GM12878 (cell line): ENCODE measurements at regions not wholly inside any gene's neighbourhood (a gene's known extent, or its start where the extent isn't known, plus 50 kb on each side); places are given as distances from the start of the nearest gene placed in this dataset.

Source experiments
- ATAC-seq: fragments of 200-7000 bp; cut with Tn5 transposase; 3 replicates; pipeline ENCODE4 v1.9.1; 2020; ENCODE audit warnings: mild to moderate bottlenecking, moderate library complexity
- BruUV-seq: library from RNA; stranded (reverse); fragments of 400-500 nt; replicated peaks from 2 replicates; lab custom pipeline; 2021; lab: Mats Ljungman, UMichigan
- CTCF ChIA-PET: fragments of 300-600 bp; sonication (Branson Sonifier 250); formaldehyde crosslinking; extraction: SDS; loops from one replicate; lab custom pipeline; 2021; ENCODE audit warnings: inconsistent platforms; lab: Yijun Ruan, JAX
- POLR2A ChIA-PET: fragments of 350-600 bp; formaldehyde crosslinking; extraction: SDS; loops from one replicate; lab custom pipeline; 2021; ENCODE audit warnings: inconsistent platforms; lab: Charles Lee
- RAD21 ChIA-PET: fragments of 300-600 bp; sonication (Branson Sonifier 250); formaldehyde crosslinking; loops from one replicate; lab custom pipeline; 2023; ENCODE audit warnings: antibody characterized with exemption; ENCODE audit not compliant: unreplicated experiment; lab: Charles Lee
- SMC1A ChIA-PET: fragments of 300-600 bp; sonication (Branson Sonifier 250); formaldehyde crosslinking; loops from one replicate; lab custom pipeline; 2023; ENCODE audit not compliant: unreplicated experiment, uncharacterized antibody; lab: Charles Lee
- DNase-seq: peaks from one replicate; pipeline ENCODE4 v3.0.0-alpha.2; 2011; ENCODE audit warnings: low read depth, low spot score
- FAIRE-seq: peaks from 3 replicates; lab custom pipeline; 2011; peaks lifted over from hg19 to GRCh38; lab: Jason Lieb, UNC
- H2AFZ ChIP-seq: 2 replicates; pipeline ENCODE4 v1.6.0; 2011; ENCODE audit warnings: low read depth, low read length, control low read depth; ENCODE audit not compliant: control insufficient read depth
- H3K27ac ChIP-seq: 2 replicates; pipeline ENCODE4 v1.5.1; 2011; ENCODE audit warnings: control low read depth; ENCODE audit not compliant: control insufficient read depth, insufficient read depth
- H3K27me3 ChIP-seq, 2 experiments: replicated peaks in 1 of 2; 2 replicates each; pipeline versions ENCODE4 v1.6.0 to v1.6.1; 2011; ENCODE audit warnings: low read length in 1 of 2; ENCODE audit not compliant: control insufficient read depth in 2 of 2, insufficient read depth in 2 of 2
- H3K36me3 ChIP-seq, 2 experiments: 2 replicates each; pipeline ENCODE4 v1.5.1; 2011; ENCODE audit warnings: low read length in 1 of 2; ENCODE audit not compliant: control insufficient read depth in 2 of 2, insufficient read depth in 2 of 2
- H3K4me1 ChIP-seq: 2 replicates; pipeline ENCODE4 v1.6.1; 2011; ENCODE audit warnings: mild to moderate bottlenecking, low read length, moderate library complexity, mixed read lengths; ENCODE audit not compliant: control insufficient read depth, insufficient read depth
- H3K4me2 ChIP-seq: 2 replicates; pipeline ENCODE4 v1.6.0; 2011; ENCODE audit warnings: control low read depth; ENCODE audit not compliant: control insufficient read depth, insufficient read depth
- H3K4me3 ChIP-seq: fragments of 200-600 bp; sonication (generic); 2 replicates; pipeline ENCODE4 v1.5.1; 2016
- H3K79me2 ChIP-seq: 2 replicates; pipeline ENCODE4 v1.6.0; 2011; ENCODE audit warnings: low read length; ENCODE audit not compliant: control insufficient read depth, insufficient read depth
- H3K9ac ChIP-seq: 2 replicates; pipeline ENCODE4 v1.8.0; 2011; ENCODE audit warnings: low read length, control low read depth, mixed read lengths; ENCODE audit not compliant: control insufficient read depth, insufficient read depth
- H3K9me3 ChIP-seq: replicated peaks from 3 replicates; pipeline ENCODE4 v1.5.1; 2011; ENCODE audit warnings: mild to moderate bottlenecking, low read length; ENCODE audit not compliant: control insufficient read depth, insufficient read depth
- H4K20me1 ChIP-seq: 2 replicates; pipeline ENCODE4 v1.6.0; 2011; ENCODE audit not compliant: control insufficient read depth, insufficient read depth
- CEBPB ChIP-seq, 2 experiments: fragments of 150-350 bp in 1 of 2; IDR thresholded peaks; 2 replicates each; pipeline ENCODE4 v1.6.1; 2012 to 2014; ENCODE audit warnings: low read depth in 2 of 2, low read length in 2 of 2, borderline replicate concordance in 1 of 2, inconsistent platforms in 1 of 2
- ESRRA ChIP-seq: IDR thresholded peaks from 2 replicates; pipeline ENCODE4 v1.6.1; 2012; ENCODE audit warnings: mild to moderate bottlenecking, low read length, improper control_type of control experiment
- EZH2 ChIP-seq: IDR thresholded peaks from 2 replicates; pipeline ENCODE4 v1.6.1; 2012; ENCODE audit warnings: low read depth, mild to moderate bottlenecking, control low read depth, inconsistent platforms, low read length, borderline replicate concordance; ENCODE audit not compliant: control insufficient read depth
- IRF3 ChIP-seq: fragments of 450-650 bp; IDR thresholded peaks from 2 replicates; pipeline ENCODE4 v1.6.1; 2014; ENCODE audit warnings: mild to moderate bottlenecking
- RCOR1 ChIP-seq: conservative IDR thresholded peaks from 2 replicates; pipeline ENCODE4 v1.6.1; 2012; ENCODE audit warnings: low read depth, low read length, improper control_type of control experiment
- SMC3 ChIP-seq: IDR thresholded peaks from 2 replicates; pipeline ENCODE4 v1.6.1; 2011; ENCODE audit warnings: low read length, improper control_type of control experiment, borderline replicate concordance
- SUZ12 ChIP-seq: fragments of 200-600 bp; sonication (generic); IDR thresholded peaks from one replicate; pipeline ENCODE4 v1.6.1; 2018; ENCODE audit warnings: antibody characterized with exemption, mild to moderate bottlenecking; ENCODE audit not compliant: unreplicated experiment
- USF1 ChIP-seq: IDR thresholded peaks from 2 replicates; pipeline ENCODE4 v1.6.1; 2011; ENCODE audit warnings: borderline replicate concordance, low read depth, mild to moderate bottlenecking, moderate library complexity, mixed read lengths, low read length; ENCODE audit not compliant: insufficient read depth; ENCODE audit errors: extremely low read length
- ZNF687 ChIP-seq: fragments of 450-650 bp; IDR thresholded peaks from 2 replicates; pipeline ENCODE4 v1.6.1; 2017; ENCODE audit warnings: mild to moderate bottlenecking, moderate library complexity
- WGBS: methylation state at CpG from one replicate; pipeline ENCODE4 v1.1.6; 2016; ENCODE audit warnings: low lambda C conversion rate; ENCODE audit not compliant: insufficient replicate concordance, insufficient coverage; ENCODE audit errors: missing lambda C conversion rate; 5-methylcytosine and 5-hydroxymethylcytosine counted together
- in situ Hi-C: fragments of 300-500 bp; cut with MboI; formaldehyde crosslinking; loops from 9 replicates; pipeline ENCODE4 v1.14.3; 2018; ENCODE audit warnings: mixed read lengths
- intact Hi-C: fragments of 100-400 bp; cut with micrococcal nuclease; formaldehyde crosslinking; loops from one replicate; pipeline ENCODE4 v1.14.2; 2022; ENCODE audit not compliant: unreplicated experiment
- TF ChIP-seq, protein P1 (sequence below): fragments of 450-650 bp; IDR thresholded peaks from 2 replicates; pipeline ENCODE4 v1.6.1; 2016; ENCODE audit warnings: mild to moderate bottlenecking

GRCh38 chr7:114160925-114161324 is 242.1 kb upstream of the PPP1R3A start:
- no peak for TF ChIP-seq RCOR1
- TF ChIP-seq EZH2, result no peak
- no peak for TF ChIP-seq CEBPB (IDR thresholded peaks at IDR 0.05; ENCODE audit: borderline replicate concordance in 1 of 2, low read depth in 2 of 2, low read length in 2 of 2)
- TF ChIP-seq IRF3, result no peak
- no peak for TF ChIP-seq USF1
- TF ChIP-seq SMC3, result no peak
- TF ChIP-seq, protein P1, sequence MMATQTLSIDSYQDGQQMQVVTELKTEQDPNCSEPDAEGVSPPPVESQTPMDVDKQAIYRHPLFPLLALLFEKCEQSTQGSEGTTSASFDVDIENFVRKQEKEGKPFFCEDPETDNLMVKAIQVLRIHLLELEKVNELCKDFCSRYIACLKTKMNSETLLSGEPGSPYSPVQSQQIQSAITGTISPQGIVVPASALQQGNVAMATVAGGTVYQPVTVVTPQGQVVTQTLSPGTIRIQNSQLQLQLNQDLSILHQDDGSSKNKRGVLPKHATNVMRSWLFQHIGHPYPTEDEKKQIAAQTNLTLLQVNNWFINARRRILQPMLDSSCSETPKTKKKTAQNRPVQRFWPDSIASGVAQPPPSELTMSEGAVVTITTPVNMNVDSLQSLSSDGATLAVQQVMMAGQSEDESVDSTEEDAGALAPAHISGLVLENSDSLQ, result no peak
- no peak for TF ChIP-seq SUZ12
- TF ChIP-seq ESRRA, result no peak
- TF ChIP-seq ZNF687, result no peak
- ATAC-seq, result peak; percentile 43
- Histone ChIP-seq H4K20me1 (no peaks in the 10 kb centered on the region), H3K4me3 (no peak overlapping the region), H3K4me1 (no peaks in the 10 kb centered on the region), H3K27me3 (no peaks in the 10 kb centered on the region), H2AFZ (no peak overlapping the region), H3K27ac (no peak overlapping the region), H3K36me3 (no peaks in the 10 kb centered on the region), H3K4me2 (no peak overlapping the region), H3K79me2 (no peaks in the 10 kb centered on the region), H3K9me3 (no peaks in the 10 kb centered on the region), H3K9ac (no peak overlapping the region)
- ChIA-PET CTCF (interaction anchor here (0.7 to 1.4 kb wide), 2 partner anchors 9 to 46 kb away, joined by 3 read pairs; no protein-coding TSS in a partner anchor), RAD21 (no interaction called here), SMC1A (no interaction called here), POLR2A (no interaction called here)
- intact Hi-C loops, result no loop called here
- no peak for DNase-seq
- in situ Hi-C loops, result no loop called here
- no TSS peak for BruUV-seq
- peak; percentile 38 for FAIRE-seq
- 24% methylated on average over 2 of the region's 2 CpGs for WGBS
